HL-60 (cell line): ENCODE measurements at regions not wholly inside any gene's neighbourhood (a gene's known extent, or its start where the extent isn't known, plus 50 kb on each side); places are given as distances from the start of the nearest gene placed in this dataset.

ENCODE experiments used
- POLR2AphosphoS5 ChIP-seq: IDR thresholded peaks from 2 replicates; pipeline ENCODE4 v1.6.1; 2012; ENCODE audit warnings: low read depth
- SPI1 ChIP-seq: IDR thresholded peaks from 2 replicates; pipeline ENCODE4 v1.6.1; 2012; ENCODE audit warnings: low read depth, mild to moderate bottlenecking, borderline replicate concordance
- TF ChIP-seq, protein P1 (sequence below): IDR thresholded peaks from 2 replicates; pipeline ENCODE4 v1.6.1; 2012; ENCODE audit warnings: low read depth; ENCODE audit not compliant: insufficient replicate concordance
- TF ChIP-seq, protein P2 (sequence below): IDR thresholded peaks from one replicate; pipeline ENCODE4 v1.5.1; 2011; ENCODE audit warnings: low read length, control low read depth, inconsistent platforms; ENCODE audit not compliant: insufficient read depth

DNA sequence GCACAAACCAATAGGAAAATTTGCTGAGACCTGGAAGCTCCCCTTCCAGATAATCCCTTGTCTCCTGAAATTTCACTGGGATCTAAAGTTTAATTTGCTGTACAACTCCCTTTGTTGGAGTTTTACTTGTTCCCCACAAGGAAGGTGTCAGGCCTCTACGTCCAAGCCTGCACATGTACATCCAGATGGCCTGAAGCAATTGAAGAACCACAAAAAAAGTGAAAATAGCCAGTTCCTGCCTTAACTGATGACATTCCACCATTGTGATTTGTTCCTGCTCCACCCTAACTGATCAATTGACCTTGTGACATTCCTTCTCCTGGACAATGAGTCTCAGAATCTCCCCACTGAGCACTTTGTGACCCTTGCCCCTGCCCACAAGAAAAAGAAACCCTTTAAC, 716.0 kb upstream of the PCDH20 start:
- no peak for TF ChIP-seq SPI1
- no peak for TF ChIP-seq POLR2AphosphoS5
- TF ChIP-seq, protein P1, sequence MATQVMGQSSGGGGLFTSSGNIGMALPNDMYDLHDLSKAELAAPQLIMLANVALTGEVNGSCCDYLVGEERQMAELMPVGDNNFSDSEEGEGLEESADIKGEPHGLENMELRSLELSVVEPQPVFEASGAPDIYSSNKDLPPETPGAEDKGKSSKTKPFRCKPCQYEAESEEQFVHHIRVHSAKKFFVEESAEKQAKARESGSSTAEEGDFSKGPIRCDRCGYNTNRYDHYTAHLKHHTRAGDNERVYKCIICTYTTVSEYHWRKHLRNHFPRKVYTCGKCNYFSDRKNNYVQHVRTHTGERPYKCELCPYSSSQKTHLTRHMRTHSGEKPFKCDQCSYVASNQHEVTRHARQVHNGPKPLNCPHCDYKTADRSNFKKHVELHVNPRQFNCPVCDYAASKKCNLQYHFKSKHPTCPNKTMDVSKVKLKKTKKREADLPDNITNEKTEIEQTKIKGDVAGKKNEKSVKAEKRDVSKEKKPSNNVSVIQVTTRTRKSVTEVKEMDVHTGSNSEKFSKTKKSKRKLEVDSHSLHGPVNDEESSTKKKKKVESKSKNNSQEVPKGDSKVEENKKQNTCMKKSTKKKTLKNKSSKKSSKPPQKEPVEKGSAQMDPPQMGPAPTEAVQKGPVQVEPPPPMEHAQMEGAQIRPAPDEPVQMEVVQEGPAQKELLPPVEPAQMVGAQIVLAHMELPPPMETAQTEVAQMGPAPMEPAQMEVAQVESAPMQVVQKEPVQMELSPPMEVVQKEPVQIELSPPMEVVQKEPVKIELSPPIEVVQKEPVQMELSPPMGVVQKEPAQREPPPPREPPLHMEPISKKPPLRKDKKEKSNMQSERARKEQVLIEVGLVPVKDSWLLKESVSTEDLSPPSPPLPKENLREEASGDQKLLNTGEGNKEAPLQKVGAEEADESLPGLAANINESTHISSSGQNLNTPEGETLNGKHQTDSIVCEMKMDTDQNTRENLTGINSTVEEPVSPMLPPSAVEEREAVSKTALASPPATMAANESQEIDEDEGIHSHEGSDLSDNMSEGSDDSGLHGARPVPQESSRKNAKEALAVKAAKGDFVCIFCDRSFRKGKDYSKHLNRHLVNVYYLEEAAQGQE: no peak
- TF ChIP-seq, protein P2, sequence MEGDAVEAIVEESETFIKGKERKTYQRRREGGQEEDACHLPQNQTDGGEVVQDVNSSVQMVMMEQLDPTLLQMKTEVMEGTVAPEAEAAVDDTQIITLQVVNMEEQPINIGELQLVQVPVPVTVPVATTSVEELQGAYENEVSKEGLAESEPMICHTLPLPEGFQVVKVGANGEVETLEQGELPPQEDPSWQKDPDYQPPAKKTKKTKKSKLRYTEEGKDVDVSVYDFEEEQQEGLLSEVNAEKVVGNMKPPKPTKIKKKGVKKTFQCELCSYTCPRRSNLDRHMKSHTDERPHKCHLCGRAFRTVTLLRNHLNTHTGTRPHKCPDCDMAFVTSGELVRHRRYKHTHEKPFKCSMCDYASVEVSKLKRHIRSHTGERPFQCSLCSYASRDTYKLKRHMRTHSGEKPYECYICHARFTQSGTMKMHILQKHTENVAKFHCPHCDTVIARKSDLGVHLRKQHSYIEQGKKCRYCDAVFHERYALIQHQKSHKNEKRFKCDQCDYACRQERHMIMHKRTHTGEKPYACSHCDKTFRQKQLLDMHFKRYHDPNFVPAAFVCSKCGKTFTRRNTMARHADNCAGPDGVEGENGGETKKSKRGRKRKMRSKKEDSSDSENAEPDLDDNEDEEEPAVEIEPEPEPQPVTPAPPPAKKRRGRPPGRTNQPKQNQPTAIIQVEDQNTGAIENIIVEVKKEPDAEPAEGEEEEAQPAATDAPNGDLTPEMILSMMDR: no peak
